ENCODE measurements at regions not wholly inside any gene's neighbourhood (a gene's known extent, or its start where the extent isn't known, plus 50 kb on each side); places are given as distances from the start of the nearest gene placed in this dataset.

- peaks cover 5% of the 10 kb centered on the region for H3K9me3 Mint-ChIP-seq
- no peak overlapping the region for H3K27ac Mint-ChIP-seq
- TF ChIP-seq, protein P1, sequence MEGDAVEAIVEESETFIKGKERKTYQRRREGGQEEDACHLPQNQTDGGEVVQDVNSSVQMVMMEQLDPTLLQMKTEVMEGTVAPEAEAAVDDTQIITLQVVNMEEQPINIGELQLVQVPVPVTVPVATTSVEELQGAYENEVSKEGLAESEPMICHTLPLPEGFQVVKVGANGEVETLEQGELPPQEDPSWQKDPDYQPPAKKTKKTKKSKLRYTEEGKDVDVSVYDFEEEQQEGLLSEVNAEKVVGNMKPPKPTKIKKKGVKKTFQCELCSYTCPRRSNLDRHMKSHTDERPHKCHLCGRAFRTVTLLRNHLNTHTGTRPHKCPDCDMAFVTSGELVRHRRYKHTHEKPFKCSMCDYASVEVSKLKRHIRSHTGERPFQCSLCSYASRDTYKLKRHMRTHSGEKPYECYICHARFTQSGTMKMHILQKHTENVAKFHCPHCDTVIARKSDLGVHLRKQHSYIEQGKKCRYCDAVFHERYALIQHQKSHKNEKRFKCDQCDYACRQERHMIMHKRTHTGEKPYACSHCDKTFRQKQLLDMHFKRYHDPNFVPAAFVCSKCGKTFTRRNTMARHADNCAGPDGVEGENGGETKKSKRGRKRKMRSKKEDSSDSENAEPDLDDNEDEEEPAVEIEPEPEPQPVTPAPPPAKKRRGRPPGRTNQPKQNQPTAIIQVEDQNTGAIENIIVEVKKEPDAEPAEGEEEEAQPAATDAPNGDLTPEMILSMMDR (IDR thresholded peaks at IDR 0.05; ENCODE audit: unreplicated experiment in 3 of 3), result no peak
- H3K27me3 Mint-ChIP-seq (ENCODE audit: low read depth), result peaks cover 10% of the 10 kb centered on the region
- H3K4me1 Mint-ChIP-seq, result peaks cover 8% of the 10 kb centered on the region
- no peaks in the 10 kb centered on the region for H3K36me3 Mint-ChIP-seq (ENCODE audit: low read depth)
- H3K4me3 Mint-ChIP-seq, result no peak overlapping the region
Measured at GRCh38 chr2:8437228-8437948, 244.5 kb upstream of the ID2 start.

DNA sequence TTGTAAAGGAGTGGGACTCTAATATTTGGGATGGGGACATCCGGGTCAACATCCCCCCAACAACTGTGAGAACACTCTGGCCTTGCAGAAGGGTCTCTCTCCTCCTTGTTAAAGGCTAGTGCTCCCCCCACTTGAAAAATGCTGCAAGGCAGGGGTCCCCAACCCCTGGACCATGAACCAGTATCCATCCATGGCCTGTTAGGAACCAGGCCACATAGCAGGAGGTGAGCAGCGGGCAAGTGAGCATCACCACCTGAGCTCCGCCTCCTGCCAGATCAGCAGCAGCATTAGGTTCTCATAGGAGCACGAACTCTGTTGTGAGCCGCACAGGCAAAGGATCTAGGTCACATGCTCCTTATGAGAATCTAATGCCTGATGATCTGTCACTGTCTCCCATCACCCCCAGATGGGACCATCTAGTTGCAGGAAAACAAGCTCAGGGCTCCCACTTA is 243.9 kb upstream of the ID2 start:
- Mint-ChIP-seq H3K4me1 (peaks cover 8% of the 10 kb centered on the region), H3K27me3 (ENCODE audit: low read depth) (peaks cover 10% of the 10 kb centered on the region), H3K27ac (no peak overlapping the region), H3K4me3 (no peak overlapping the region), H3K36me3 (ENCODE audit: low read depth) (no peaks in the 10 kb centered on the region), H3K9me3 (peaks cover 5% of the 10 kb centered on the region)
- TF ChIP-seq, protein P1 (IDR thresholded peaks at IDR 0.05; ENCODE audit: unreplicated experiment in 3 of 3), result no peak

GRCh38 chr2:8438476-8438875 is 243.4 kb upstream of the ID2 start:
- Mint-ChIP-seq H3K4me3 (no peak overlapping the region), H3K36me3 (ENCODE audit: low read depth) (no peaks in the 10 kb centered on the region), H3K27me3 (ENCODE audit: low read depth) (peaks cover 10% of the 10 kb centered on the region), H3K4me1 (peaks cover 8% of the 10 kb centered on the region), H3K27ac (no peak overlapping the region), H3K9me3 (peaks cover 5% of the 10 kb centered on the region)
- TF ChIP-seq, protein P1 (IDR thresholded peaks at IDR 0.05; ENCODE audit: unreplicated experiment in 3 of 3), result no peak

- H3K4me3 Mint-ChIP-seq, result no peak overlapping the region
- peaks cover 5% of the 10 kb centered on the region for H3K9me3 Mint-ChIP-seq
- TF ChIP-seq, protein P1 (IDR thresholded peaks at IDR 0.05; ENCODE audit: unreplicated experiment in 3 of 3), result no peak
- H3K27ac Mint-ChIP-seq, result no peak overlapping the region
- peaks cover 10% of the 10 kb centered on the region for H3K27me3 Mint-ChIP-seq (ENCODE audit: low read depth)
- peaks cover 8% of the 10 kb centered on the region for H3K4me1 Mint-ChIP-seq
- no peaks in the 10 kb centered on the region for H3K36me3 Mint-ChIP-seq (ENCODE audit: low read depth)
Measured at GRCh38 chr2:8438996-8439395, 242.9 kb upstream of the ID2 start.

DNA sequence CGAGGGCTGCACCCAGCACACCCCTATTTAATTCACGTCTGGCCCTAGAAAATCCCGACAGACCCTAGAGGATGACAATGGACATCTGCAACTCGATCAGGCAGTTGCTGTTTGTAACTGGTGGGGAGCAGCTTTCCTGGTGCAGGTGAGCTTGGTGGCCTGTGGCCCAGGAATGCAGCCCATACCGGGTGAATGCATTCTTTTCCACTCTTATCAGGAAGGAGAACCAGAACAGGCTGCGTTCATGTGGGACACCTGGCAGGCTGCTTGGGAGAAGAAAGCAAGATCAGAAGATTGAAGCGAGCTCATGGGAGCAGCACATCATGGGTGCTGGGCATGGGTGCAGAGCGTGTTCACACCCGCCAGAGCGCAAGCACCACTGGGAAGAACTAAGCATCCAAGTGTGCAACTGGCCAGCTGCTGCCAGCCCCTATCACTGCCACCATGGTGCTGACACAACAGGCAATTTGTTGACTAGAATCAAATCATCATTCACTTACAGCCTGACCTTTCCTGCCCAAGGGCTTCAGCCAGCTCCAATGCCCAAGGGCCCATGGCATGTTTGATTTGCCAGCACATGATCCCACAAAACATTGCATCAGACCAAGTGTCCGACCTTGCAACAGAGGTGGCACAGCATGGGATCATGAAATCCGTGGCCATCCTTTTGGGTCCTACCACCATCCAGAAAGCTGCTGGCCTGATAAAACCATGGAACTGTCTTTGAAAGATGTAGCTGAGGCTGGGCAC is 241.7 kb upstream of the ID2 start:
- TF ChIP-seq, protein P1 (IDR thresholded peaks at IDR 0.05; ENCODE audit: unreplicated experiment in 3 of 3), result no peak
- H3K27me3 Mint-ChIP-seq (ENCODE audit: low read depth), result peaks cover 10% of the 10 kb centered on the region
- H3K4me1 Mint-ChIP-seq, result peaks cover 8% of the 10 kb centered on the region
- H3K36me3 Mint-ChIP-seq (ENCODE audit: low read depth), result no peaks in the 10 kb centered on the region
- no peak overlapping the region for H3K27ac Mint-ChIP-seq
- H3K9me3 Mint-ChIP-seq, result peaks cover 5% of the 10 kb centered on the region
- no peak overlapping the region for H3K4me3 Mint-ChIP-seq

All from nephron (organoid).